GM23338 (cell line): ENCODE measurements at regions not wholly inside any gene's neighbourhood (a gene's known extent, or its start where the extent isn't known, plus 50 kb on each side); places are given as distances from the start of the nearest gene placed in this dataset.

Source experiments
- EZH2 ChIP-seq: fragments of 200-600 bp; sonication (generic); IDR thresholded peaks from one replicate; pipeline ENCODE4 v1.8.0; 2017; ENCODE audit warnings: antibody characterized with exemption, mild to moderate bottlenecking, low read depth; ENCODE audit not compliant: unreplicated experiment
- EZH2phosphoT487 ChIP-seq: fragments of 200-600 bp; sonication (generic); IDR thresholded peaks from one replicate; pipeline ENCODE4 v1.8.1; 2018; ENCODE audit warnings: antibody characterized with exemption; ENCODE audit not compliant: unreplicated experiment
- JUNB ChIP-seq: IDR thresholded peaks from one replicate; pipeline ENCODE4 v1.6.1; 2016; ENCODE audit warnings: antibody characterized with exemption; ENCODE audit not compliant: unreplicated experiment
- POLR2AphosphoS5 ChIP-seq: IDR thresholded peaks from 2 replicates; pipeline ENCODE4 v1.6.1; 2016; ENCODE audit warnings: antibody characterized with exemption, low read depth
- STAT1 ChIP-seq: IDR thresholded peaks from one replicate; pipeline ENCODE4 v1.6.1; 2016; ENCODE audit warnings: antibody characterized with exemption; ENCODE audit not compliant: unreplicated experiment
- ZNF114 ChIP-seq: fragments of 250-450 bp; sonication (Bioruptor Pico); IDR thresholded peaks from 2 replicates; pipeline ENCODE4 v1.5.0; 2020; ENCODE audit warnings: mild to moderate bottlenecking, moderate library complexity
- ZNF331 ChIP-seq: fragments of 250-450 bp; sonication (Bioruptor Pico); IDR thresholded peaks from 2 replicates; pipeline ENCODE4 v1.5.0; 2020; ENCODE audit warnings: low read depth, mild to moderate bottlenecking, moderate library complexity
- TF ChIP-seq, protein P1 (sequence below): fragments of 250-450 bp; sonication (Bioruptor Pico); IDR thresholded peaks from 2 replicates; pipeline ENCODE4 v1.5.0; 2020; ENCODE audit warnings: mild to moderate bottlenecking, moderate library complexity
- TF ChIP-seq, protein P2 (sequence below), 2 experiments: fragments of 200-600 bp in 1 of 2; sonication (generic) in 1 of 2; conservative IDR thresholded peaks; 2 replicates each; pipeline versions ENCODE4 v1.5.1 to v1.6.1; 2016 to 2017; ENCODE audit warnings: antibody characterized with exemption in 2 of 2, low read depth in 2 of 2, mild to moderate bottlenecking in 2 of 2, moderate library complexity in 1 of 2
- TF ChIP-seq, protein P3 (sequence below): IDR thresholded peaks from one replicate; pipeline ENCODE4 v1.6.1; 2018; ENCODE audit warnings: antibody characterized with exemption; ENCODE audit not compliant: unreplicated experiment

DNA sequence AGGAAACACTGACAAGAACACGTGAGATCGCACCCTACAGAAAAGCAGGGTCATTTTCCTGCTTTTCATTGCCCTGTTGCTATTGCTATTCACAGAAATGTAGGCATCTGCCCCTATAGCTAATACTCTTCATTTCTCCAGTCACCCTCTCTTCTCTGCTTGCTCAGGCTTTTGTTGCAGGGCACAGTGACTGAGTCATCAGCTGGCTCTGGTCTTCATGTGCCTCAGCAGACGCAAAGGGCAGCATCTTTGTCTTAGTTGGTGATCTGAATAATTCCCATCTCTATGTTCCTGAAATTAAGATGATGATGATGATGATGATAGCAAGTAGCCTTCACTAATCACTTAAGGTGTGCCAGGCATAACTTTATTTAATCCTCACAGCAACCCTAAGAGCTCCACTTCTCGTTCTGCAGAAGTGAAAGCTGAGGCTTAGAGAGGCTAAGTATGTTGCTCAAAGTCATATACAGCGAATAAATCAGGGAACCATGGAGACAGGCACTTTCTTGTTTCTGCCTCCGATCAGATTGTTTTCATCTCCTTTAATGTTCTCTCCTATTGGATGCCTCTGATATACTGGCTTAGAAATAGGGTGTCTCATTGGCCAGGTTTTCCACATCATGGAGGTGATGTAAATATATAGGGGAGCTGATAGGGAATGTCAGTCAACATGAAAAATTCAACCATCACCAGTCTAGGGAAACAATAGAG is 133.0 kb upstream of the STK32A start (continued):
- TF ChIP-seq, protein P1, sequence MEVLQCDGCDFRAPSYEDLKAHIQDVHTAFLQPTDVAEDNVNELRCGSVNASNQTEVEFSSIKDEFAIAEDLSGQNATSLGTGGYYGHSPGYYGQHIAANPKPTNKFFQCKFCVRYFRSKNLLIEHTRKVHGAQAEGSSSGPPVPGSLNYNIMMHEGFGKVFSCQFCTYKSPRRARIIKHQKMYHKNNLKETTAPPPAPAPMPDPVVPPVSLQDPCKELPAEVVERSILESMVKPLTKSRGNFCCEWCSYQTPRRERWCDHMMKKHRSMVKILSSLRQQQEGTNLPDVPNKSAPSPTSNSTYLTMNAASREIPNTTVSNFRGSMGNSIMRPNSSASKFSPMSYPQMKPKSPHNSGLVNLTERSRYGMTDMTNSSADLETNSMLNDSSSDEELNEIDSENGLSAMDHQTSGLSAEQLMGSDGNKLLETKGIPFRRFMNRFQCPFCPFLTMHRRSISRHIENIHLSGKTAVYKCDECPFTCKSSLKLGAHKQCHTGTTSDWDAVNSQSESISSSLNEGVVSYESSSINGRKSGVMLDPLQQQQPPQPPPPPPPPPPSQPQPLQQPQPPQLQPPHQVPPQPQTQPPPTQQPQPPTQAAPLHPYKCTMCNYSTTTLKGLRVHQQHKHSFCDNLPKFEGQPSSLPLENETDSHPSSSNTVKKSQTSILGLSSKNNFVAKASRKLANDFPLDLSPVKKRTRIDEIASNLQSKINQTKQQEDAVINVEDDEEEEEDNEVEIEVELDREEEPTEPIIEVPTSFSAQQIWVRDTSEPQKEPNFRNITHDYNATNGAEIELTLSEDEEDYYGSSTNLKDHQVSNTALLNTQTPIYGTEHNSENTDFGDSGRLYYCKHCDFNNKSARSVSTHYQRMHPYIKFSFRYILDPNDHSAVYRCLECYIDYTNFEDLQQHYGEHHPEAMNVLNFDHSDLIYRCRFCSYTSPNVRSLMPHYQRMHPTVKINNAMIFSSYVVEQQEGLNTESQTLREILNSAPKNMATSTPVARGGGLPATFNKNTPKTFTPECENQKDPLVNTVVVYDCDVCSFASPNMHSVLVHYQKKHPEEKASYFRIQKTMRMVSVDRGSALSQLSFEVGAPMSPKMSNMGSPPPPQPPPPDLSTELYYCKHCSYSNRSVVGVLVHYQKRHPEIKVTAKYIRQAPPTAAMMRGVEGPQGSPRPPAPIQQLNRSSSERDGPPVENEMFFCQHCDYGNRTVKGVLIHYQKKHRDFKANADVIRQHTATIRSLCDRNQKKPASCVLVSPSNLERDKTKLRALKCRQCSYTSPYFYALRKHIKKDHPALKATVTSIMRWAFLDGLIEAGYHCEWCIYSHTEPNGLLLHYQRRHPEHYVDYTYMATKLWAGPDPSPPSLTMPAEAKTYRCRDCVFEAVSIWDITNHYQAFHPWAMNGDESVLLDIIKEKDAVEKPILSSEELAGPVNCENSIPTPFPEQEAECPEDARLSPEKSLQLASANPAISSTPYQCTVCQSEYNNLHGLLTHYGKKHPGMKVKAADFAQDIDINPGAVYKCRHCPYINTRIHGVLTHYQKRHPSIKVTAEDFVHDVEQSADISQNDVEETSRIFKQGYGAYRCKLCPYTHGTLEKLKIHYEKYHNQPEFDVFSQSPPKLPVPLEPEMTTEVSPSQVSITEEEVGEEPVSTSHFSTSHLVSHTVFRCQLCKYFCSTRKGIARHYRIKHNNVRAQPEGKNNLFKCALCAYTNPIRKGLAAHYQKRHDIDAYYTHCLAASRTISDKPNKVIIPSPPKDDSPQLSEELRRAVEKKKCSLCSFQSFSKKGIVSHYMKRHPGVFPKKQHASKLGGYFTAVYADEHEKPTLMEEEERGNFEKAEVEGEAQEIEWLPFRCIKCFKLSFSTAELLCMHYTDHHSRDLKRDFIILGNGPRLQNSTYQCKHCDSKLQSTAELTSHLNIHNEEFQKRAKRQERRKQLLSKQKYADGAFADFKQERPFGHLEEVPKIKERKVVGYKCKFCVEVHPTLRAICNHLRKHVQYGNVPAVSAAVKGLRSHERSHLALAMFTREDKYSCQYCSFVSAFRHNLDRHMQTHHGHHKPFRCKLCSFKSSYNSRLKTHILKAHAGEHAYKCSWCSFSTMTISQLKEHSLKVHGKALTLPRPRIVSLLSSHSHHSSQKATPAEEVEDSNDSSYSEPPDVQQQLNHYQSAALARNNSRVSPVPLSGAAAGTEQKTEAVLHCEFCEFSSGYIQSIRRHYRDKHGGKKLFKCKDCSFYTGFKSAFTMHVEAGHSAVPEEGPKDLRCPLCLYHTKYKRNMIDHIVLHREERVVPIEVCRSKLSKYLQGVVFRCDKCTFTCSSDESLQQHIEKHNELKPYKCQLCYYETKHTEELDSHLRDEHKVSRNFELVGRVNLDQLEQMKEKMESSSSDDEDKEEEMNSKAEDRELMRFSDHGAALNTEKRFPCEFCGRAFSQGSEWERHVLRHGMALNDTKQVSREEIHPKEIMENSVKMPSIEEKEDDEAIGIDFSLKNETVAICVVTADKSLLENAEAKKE (CRISPR knock-in tag), result no peak
- TF ChIP-seq JUNB (no peak), ZNF331 (CRISPR knock-in tag) (no peak), EZH2phosphoT487 (no peak), POLR2AphosphoS5 (no peak), ZNF114 (CRISPR knock-in tag) (no peak), STAT1 (no peak), EZH2 (no peak)
- TF ChIP-seq, protein P2, sequence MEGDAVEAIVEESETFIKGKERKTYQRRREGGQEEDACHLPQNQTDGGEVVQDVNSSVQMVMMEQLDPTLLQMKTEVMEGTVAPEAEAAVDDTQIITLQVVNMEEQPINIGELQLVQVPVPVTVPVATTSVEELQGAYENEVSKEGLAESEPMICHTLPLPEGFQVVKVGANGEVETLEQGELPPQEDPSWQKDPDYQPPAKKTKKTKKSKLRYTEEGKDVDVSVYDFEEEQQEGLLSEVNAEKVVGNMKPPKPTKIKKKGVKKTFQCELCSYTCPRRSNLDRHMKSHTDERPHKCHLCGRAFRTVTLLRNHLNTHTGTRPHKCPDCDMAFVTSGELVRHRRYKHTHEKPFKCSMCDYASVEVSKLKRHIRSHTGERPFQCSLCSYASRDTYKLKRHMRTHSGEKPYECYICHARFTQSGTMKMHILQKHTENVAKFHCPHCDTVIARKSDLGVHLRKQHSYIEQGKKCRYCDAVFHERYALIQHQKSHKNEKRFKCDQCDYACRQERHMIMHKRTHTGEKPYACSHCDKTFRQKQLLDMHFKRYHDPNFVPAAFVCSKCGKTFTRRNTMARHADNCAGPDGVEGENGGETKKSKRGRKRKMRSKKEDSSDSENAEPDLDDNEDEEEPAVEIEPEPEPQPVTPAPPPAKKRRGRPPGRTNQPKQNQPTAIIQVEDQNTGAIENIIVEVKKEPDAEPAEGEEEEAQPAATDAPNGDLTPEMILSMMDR (conservative IDR thresholded peaks at IDR 0.05; ENCODE audit: low read depth in 2 of 2), result no peak
- TF ChIP-seq, protein P3, sequence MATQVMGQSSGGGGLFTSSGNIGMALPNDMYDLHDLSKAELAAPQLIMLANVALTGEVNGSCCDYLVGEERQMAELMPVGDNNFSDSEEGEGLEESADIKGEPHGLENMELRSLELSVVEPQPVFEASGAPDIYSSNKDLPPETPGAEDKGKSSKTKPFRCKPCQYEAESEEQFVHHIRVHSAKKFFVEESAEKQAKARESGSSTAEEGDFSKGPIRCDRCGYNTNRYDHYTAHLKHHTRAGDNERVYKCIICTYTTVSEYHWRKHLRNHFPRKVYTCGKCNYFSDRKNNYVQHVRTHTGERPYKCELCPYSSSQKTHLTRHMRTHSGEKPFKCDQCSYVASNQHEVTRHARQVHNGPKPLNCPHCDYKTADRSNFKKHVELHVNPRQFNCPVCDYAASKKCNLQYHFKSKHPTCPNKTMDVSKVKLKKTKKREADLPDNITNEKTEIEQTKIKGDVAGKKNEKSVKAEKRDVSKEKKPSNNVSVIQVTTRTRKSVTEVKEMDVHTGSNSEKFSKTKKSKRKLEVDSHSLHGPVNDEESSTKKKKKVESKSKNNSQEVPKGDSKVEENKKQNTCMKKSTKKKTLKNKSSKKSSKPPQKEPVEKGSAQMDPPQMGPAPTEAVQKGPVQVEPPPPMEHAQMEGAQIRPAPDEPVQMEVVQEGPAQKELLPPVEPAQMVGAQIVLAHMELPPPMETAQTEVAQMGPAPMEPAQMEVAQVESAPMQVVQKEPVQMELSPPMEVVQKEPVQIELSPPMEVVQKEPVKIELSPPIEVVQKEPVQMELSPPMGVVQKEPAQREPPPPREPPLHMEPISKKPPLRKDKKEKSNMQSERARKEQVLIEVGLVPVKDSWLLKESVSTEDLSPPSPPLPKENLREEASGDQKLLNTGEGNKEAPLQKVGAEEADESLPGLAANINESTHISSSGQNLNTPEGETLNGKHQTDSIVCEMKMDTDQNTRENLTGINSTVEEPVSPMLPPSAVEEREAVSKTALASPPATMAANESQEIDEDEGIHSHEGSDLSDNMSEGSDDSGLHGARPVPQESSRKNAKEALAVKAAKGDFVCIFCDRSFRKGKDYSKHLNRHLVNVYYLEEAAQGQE, result no peak
